ENCODE measurements at regions not wholly inside any gene's neighbourhood (a gene's known extent, or its start where the extent isn't known, plus 50 kb on each side); places are given as distances from the start of the nearest gene placed in this dataset.
"Not testable (repeated sequence)": the region's sequence is repeated elsewhere in the genome, so short reads cannot be mapped to it uniquely, and the experiment has no call there.

DNA sequence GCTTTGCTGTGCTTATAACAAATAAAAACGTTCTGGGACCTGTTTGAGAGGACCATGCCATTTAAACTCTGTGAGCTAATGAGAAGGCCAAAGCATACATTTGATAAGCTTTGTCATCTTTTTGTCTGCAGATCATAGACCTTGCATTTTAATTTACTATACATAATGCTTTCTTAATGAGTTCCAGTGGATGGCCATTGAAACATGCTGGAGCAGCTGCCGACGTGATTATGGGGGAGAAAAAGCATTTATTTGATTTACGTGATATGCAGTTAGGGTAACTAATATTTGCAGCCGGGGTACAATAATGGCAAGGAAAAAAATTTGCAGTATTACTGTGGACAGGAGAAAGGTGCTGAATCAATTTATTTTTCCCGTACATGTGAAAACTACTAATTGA, 240.2 kb downstream of the FAT3 start:
- no peak for DNase-seq (ENCODE audit: extremely low read depth, insufficient read length)

GRCh38 chr11:92465410-92465809, 240.8 kb downstream of the FAT3 start:
- not testable (repeated sequence) for DNase-seq (ENCODE audit: extremely low read depth, insufficient read length); H3K27me3 ChIP-seq (replicated peaks; ENCODE audit: control insufficient read depth, insufficient read depth, low read length); H3K36me3 ChIP-seq (ENCODE audit: control insufficient read depth, insufficient read depth, low read length); H3K4me3 ChIP-seq (replicated peaks; ENCODE audit: low read depth, low read length)

More for the DNA sequence above, 240.2 kb downstream of the FAT3 start:
- Histone ChIP-seq H3K4me3 (replicated peaks; ENCODE audit: low read depth, low read length) (no peak overlapping the region), H3K27me3 (replicated peaks; ENCODE audit: control insufficient read depth, insufficient read depth, low read length) (no peaks in the 10 kb centered on the region), H3K36me3 (ENCODE audit: control insufficient read depth, insufficient read depth, low read length) (no peaks in the 10 kb centered on the region)
- TF ChIP-seq, protein P1, sequence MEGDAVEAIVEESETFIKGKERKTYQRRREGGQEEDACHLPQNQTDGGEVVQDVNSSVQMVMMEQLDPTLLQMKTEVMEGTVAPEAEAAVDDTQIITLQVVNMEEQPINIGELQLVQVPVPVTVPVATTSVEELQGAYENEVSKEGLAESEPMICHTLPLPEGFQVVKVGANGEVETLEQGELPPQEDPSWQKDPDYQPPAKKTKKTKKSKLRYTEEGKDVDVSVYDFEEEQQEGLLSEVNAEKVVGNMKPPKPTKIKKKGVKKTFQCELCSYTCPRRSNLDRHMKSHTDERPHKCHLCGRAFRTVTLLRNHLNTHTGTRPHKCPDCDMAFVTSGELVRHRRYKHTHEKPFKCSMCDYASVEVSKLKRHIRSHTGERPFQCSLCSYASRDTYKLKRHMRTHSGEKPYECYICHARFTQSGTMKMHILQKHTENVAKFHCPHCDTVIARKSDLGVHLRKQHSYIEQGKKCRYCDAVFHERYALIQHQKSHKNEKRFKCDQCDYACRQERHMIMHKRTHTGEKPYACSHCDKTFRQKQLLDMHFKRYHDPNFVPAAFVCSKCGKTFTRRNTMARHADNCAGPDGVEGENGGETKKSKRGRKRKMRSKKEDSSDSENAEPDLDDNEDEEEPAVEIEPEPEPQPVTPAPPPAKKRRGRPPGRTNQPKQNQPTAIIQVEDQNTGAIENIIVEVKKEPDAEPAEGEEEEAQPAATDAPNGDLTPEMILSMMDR (IDR thresholded peaks at IDR 0.05; ENCODE audit: insufficient read depth, low read length, poor library complexity, severe bottlenecking): no peak

DNA sequence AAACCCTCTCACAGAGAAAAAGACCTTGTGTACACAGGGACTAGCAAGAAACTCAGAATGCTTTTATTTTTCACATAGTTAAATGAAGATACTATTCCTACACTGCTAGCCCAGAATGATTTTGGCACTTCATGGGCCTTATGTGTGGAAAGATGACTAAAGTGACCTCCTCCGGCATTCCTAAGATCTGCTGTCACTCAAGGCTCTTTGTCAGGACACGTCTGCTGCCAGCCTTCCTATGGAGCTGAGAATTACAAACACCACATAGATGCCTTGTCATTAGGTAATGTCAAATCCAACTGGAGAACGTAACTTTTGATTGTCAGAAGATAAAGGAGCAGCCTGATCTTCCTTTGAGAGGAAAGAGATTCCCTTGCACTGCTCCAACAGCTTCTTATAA, 249.1 kb downstream of the FAT3 start:
- Histone ChIP-seq H3K27me3 (replicated peaks; ENCODE audit: control insufficient read depth, insufficient read depth, low read length) (no peaks in the 10 kb centered on the region), H3K4me3 (replicated peaks; ENCODE audit: low read depth, low read length) (no peak overlapping the region), H3K36me3 (ENCODE audit: control insufficient read depth, insufficient read depth, low read length) (no peaks in the 10 kb centered on the region)
- no peak for DNase-seq (ENCODE audit: extremely low read depth, insufficient read length)
- TF ChIP-seq, protein P1 (IDR thresholded peaks at IDR 0.05; ENCODE audit: insufficient read depth, low read length, poor library complexity, severe bottlenecking): no peak

DNA sequence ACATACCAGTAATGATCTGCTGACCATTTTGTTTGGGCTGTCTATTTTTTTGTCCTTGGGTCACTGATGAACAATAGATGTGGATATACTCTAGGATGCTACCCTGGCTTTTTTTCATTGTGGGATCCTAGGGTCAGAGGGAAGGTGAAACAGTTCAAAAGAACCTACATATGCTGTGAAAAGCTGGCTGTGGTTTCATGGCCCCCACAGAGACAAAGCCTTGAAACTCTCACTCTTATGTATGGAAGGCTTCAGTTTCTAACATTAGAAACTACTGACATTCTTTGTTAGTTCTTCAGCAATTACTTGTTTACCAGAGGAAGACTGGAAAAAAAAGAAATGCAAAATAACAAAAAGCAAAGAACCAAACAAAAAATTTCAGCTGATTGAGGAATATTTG, 250.7 kb downstream of the FAT3 start:
- TF ChIP-seq, protein P1 (IDR thresholded peaks at IDR 0.05; ENCODE audit: insufficient read depth, low read length, poor library complexity, severe bottlenecking): no peak
- H3K36me3 ChIP-seq (ENCODE audit: control insufficient read depth, insufficient read depth, low read length): no peaks in the 10 kb centered on the region
- no peak for DNase-seq (ENCODE audit: extremely low read depth, insufficient read length)
- no peak overlapping the region for H3K4me3 ChIP-seq (replicated peaks; ENCODE audit: low read depth, low read length)
- no peaks in the 10 kb centered on the region for H3K27me3 ChIP-seq (replicated peaks; ENCODE audit: control insufficient read depth, insufficient read depth, low read length)

DNA sequence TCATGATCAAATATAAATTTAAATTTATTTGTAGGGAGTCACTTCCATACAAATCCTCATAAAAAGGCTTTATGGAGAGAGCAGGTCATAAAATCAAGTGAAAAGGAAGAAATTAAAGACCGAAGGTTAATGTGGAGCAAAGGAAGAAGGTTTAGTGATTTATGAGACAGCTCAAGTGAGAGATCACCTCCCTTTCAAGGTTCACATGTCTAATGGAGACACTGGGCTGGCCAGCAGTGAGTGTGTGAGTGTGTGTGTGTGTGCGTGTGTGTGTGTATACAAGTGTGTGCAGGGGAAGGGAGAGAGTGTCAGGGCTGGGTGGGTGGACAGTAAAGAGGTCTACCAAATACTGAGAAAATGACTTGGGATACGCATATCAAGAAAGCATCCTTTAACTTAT, 251.2 kb downstream of the FAT3 start:
- Histone ChIP-seq H3K27me3 (replicated peaks; ENCODE audit: control insufficient read depth, insufficient read depth, low read length) (no peaks in the 10 kb centered on the region), H3K36me3 (ENCODE audit: control insufficient read depth, insufficient read depth, low read length) (no peaks in the 10 kb centered on the region), H3K4me3 (replicated peaks; ENCODE audit: low read depth, low read length) (no peak overlapping the region)
- TF ChIP-seq, protein P1 (IDR thresholded peaks at IDR 0.05; ENCODE audit: insufficient read depth, low read length, poor library complexity, severe bottlenecking): no peak
- DNase-seq (ENCODE audit: extremely low read depth, insufficient read length): no peak

- Histone ChIP-seq H3K4me3 (replicated peaks; ENCODE audit: low read depth, low read length) (no peak overlapping the region), H3K36me3 (ENCODE audit: control insufficient read depth, insufficient read depth, low read length) (no peaks in the 10 kb centered on the region), H3K27me3 (replicated peaks; ENCODE audit: control insufficient read depth, insufficient read depth, low read length) (no peaks in the 10 kb centered on the region)
- no peak for DNase-seq (ENCODE audit: extremely low read depth, insufficient read length)
- TF ChIP-seq, protein P1 (IDR thresholded peaks at IDR 0.05; ENCODE audit: insufficient read depth, low read length, poor library complexity, severe bottlenecking): no peak
Observed at GRCh38 chr11:92477686-92478085, 253.1 kb downstream of the FAT3 start.
